Right cardiac atrium (tissue), 5 donors: ENCODE measurements at regions not wholly inside any gene's neighbourhood (a gene's known extent, or its start where the extent isn't known, plus 50 kb on each side); places are given as distances from the start of the nearest gene placed in this dataset.
A peak's percentile ranks its signal among the peaks of the same experiment; 100 is the strongest.

Experiments used
- ATAC-seq, 2 donors: fragments of 200-7000 bp; cut with Tn5 transposase; one replicate each; pipeline versions ENCODE4 v1.8.0 to v1.9.1; 2020; ENCODE audit warnings: moderate library complexity in 2 of 2, mild to moderate bottlenecking in 1 of 2
- DNase-seq, 3 donors: peaks; one replicate each; pipeline ENCODE4 v3.0.0-alpha.2; 2020
- H3K27ac ChIP-seq: one replicate; pipeline ENCODE4 v1.5.1; 2013; ENCODE audit warnings: mild to moderate bottlenecking, low read length, control low read depth, moderate library complexity
- H3K27me3 ChIP-seq: one replicate; pipeline ENCODE4 v1.6.1; 2013; ENCODE audit not compliant: control insufficient read depth, insufficient read depth
- H3K4me1 ChIP-seq: one replicate; pipeline ENCODE4 v1.6.1; 2013; ENCODE audit warnings: low read length; ENCODE audit not compliant: control insufficient read depth, insufficient read depth
- H3K4me3 ChIP-seq: one replicate; pipeline ENCODE4 v1.5.1; 2013; ENCODE audit warnings: low read length, control low read depth
- H3K9me3 ChIP-seq: one replicate; pipeline ENCODE4 v1.6.1; 2013; ENCODE audit warnings: low read length; ENCODE audit not compliant: control insufficient read depth
- WGBS: extraction: QIAGEN DNeasy Blood & Tissue Kit; methylation state at CpG from one replicate; pipeline ENCODE4 v1.1.7; 2013; 5-methylcytosine and 5-hydroxymethylcytosine counted together
- intact Hi-C, 4 donors: fragments of 100-400 bp; cut with DNase I; formaldehyde crosslinking; loops; one replicate each; pipeline versions ENCODE4 v1.11.0 to v1.14.0; 2022 to 2023
- donor health status: healthy with polysubstance abuse.
- donor health status: DM: no; HTN: yes; CAD: no.
- donor health status: DM: no; HTN: no; CAD: no.
- donor health status: DM: no; HTN: yes; CAD: no; lungs with severe emphysema.
- donor health status: DM: yes; HTN: yes; CAD: no.

DNA sequence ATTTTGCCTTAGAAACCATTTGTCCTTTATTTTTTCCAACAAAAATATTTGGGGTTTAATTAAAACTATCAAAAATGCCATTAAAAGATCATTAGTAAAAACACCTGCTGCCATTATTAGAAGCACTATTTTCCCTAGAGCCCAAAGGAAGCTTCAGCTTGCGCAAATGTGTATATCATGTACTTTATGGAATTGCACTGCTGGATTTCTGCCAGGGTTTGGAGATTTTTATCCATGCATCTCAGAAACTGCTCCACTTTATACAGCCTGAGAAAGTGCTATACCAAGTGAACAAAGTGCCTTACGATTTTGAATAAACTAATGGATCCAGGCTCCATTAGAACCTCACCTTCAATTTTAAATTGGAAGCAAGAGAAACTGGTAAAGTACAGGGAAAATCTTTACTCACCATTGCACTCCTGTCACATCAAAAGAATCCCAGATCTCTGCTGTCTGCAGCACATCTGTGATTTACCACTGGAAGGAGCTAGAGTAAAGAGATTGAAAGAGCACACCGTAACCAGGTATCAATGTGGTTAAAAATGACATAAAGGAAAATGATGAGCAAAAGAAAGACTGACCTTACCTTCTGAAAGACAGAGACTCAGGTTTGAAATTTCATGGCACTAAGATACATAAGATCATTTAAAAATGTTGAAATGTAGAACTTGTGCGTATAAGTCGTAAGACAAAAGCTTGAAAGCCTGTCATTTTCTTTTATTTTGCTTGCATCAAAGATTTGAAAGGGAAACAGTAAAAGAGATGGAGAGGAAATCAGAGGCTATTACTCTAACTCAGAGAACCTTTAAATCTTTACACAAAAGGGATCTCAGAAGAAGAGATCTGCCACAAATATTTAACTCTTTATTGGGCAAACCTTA, 678.1 kb upstream of the GOT2 start:
- intact Hi-C loops = no loop called here
- Histone ChIP-seq H3K4me3 (no peak overlapping the region), H3K9me3 (no peaks in the 10 kb centered on the region), H3K4me1 (no peaks in the 10 kb centered on the region), H3K27ac (no peak overlapping the region), H3K27me3 (no peaks in the 10 kb centered on the region)
- WGBS = 56% methylated on average over 5 of the region's 5 CpGs
- ATAC-seq (no peak), DNase-seq (no peak)

DNA sequence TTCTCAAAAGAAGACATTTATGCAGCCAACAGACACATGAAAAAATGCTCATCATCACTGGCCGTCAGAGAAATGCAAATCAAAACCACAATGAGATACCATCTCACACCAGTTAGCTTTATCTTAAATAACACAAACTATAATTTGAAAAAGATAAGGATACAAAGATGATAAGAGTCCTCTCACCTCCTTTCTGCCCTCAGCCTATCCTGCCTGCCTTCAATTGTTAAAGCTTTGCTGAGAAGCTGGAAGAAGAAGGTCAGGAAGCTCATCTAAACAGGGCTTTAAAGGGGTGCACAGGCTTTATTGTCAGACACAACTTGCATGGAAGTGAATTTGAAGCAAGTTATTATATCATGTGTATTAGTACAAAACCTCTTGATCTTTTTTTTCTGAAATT, 676.3 kb upstream of the GOT2 start:
- Histone ChIP-seq H3K9me3 (no peaks in the 10 kb centered on the region), H3K4me3 (no peak overlapping the region), H3K27me3 (no peaks in the 10 kb centered on the region), H3K27ac (no peak overlapping the region), H3K4me1 (no peaks in the 10 kb centered on the region)
- DNase-seq = no peak
- WGBS = 28% methylated on average over 1 of the region's 1 CpG
- intact Hi-C loops = no loop called here
- no peak for ATAC-seq

DNA sequence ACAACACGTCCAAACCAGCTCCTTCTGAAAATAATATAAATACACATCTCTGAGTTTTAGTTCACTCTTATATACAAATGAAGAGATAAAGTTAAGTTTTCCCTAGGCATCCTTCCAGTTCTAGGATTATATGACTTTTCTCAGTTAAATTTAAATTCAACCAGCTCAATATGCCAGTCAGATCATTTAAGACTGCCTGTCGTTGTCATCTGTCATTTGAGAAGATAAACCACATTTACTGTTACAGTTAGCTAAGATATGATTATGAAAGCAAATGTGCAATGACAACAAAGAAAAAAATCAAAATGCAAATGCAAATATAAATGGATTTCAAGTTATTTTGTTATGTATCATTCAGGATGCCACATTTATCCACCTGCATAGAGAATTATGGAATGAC, 671.7 kb upstream of the GOT2 start:
- H3K9me3 ChIP-seq = no peaks in the 10 kb centered on the region
- intact Hi-C loops = no loop called here
- no peak overlapping the region for H3K27ac ChIP-seq
- no peaks in the 10 kb centered on the region for H3K27me3 ChIP-seq
- no peak for ATAC-seq
- H3K4me1 ChIP-seq = no peaks in the 10 kb centered on the region
- DNase-seq = no peak
- 84% methylated on average over 2 of the region's 2 CpGs for WGBS
- no peak overlapping the region for H3K4me3 ChIP-seq

DNA sequence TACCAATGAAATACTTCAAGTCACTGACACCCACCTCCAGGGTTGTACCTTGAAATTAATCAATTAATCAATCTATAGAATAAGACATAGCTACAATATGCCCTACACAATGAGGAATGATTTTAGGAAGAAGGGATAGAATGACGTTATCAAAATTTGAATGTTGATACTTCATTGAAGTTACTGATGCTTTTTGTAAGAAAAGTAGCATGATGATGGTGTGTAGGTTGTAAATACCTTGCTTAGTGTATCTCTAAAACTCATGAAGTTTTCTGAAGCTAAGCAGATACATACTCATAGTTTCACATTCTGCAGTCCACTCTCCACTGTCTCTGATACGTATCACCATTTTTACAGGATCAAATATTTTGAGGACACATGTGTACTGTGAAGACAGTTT, 670.4 kb upstream of the GOT2 start:
- no peak for DNase-seq
- intact Hi-C loops = no loop called here
- 90% methylated on average over 2 of the region's 2 CpGs for WGBS
- Histone ChIP-seq H3K9me3 (no peaks in the 10 kb centered on the region), H3K4me3 (no peak overlapping the region), H3K4me1 (no peaks in the 10 kb centered on the region), H3K27me3 (no peaks in the 10 kb centered on the region), H3K27ac (no peak overlapping the region)
- ATAC-seq = no peak

DNA sequence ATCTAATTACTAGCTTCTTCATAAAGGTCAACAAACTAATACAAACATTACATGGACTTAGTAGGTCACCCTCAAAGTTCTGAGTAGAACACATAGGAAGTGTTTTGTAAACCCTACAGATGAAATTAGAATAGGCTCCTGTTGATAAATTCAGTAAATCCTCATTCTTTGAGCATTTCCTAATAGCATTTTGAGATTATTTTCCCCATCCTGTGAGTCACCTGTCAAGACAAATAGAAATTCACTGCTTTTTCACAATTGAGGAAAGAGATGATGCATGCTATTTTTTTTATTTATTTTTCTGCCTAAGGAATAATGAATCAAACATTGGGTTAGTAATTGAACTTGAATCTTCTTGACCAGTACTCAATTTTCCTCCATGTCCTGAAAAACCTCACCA, 666.7 kb upstream of the GOT2 start:
- intact Hi-C loops = no loop called here
- no peak overlapping the region for H3K4me3 ChIP-seq
- DNase-seq = no peak

DNA sequence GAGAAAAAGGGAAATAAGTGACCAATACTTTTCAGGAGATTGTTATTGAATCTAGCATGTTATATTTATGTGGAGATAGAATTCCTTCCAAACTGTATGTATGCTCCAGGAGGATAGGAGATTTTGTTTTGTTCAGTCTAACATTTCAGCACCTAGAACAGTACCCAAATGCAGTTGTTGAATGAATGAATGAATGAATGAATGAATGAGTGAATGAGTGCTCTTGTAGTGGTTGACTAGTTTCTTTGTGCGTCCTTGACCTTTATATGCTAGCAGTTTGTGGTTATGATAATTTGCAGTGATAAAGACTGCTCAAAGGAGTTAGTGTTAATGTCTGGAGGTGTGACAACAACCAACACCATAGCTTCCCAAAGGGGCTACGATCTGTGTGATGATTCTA, 663.5 kb upstream of the GOT2 start:
- no peak for ATAC-seq
- WGBS = 77% methylated on average over 2 of the region's 2 CpGs
- intact Hi-C loops = no loop called here
- H3K27ac ChIP-seq = no peak overlapping the region
- no peak overlapping the region for H3K4me3 ChIP-seq
- H3K9me3 ChIP-seq = no peaks in the 10 kb centered on the region
- DNase-seq = no peak
- H3K4me1 ChIP-seq = no peaks in the 10 kb centered on the region
- H3K27me3 ChIP-seq = no peaks in the 10 kb centered on the region

More for the DNA sequence above, 666.7 kb upstream of the GOT2 start:
- ATAC-seq = no peak
- H3K4me1 ChIP-seq = no peaks in the 10 kb centered on the region
- no peak overlapping the region for H3K27ac ChIP-seq
- H3K27me3 ChIP-seq = no peaks in the 10 kb centered on the region
- no peaks in the 10 kb centered on the region for H3K9me3 ChIP-seq

DNA sequence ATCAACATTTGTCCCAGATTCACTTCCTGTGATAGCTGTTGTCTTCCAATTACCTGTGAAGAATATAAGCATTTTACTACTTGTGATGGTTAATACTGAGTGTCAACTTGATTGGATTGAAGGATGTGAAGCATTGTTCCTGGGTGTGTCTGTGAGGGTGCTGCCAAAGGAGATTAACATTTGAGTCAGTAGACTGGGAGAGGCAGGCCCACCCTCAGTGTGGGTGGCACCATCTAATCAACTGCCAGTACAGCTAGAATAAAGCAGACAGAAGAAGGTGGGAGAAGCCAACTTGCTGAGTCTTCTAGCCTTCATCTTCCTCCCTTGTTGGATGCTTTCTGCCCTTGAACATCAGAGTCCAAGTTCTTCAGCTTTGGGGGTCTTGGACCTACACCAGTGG, 660.4 kb upstream of the GOT2 start:
- no peak overlapping the region for H3K27ac ChIP-seq
- H3K4me1 ChIP-seq = no peaks in the 10 kb centered on the region
- ATAC-seq (no peak), DNase-seq (no peak)
- intact Hi-C loops = no loop called here
- no peak overlapping the region for H3K4me3 ChIP-seq
- H3K9me3 ChIP-seq = no peaks in the 10 kb centered on the region
- H3K27me3 ChIP-seq = no peaks in the 10 kb centered on the region

DNA sequence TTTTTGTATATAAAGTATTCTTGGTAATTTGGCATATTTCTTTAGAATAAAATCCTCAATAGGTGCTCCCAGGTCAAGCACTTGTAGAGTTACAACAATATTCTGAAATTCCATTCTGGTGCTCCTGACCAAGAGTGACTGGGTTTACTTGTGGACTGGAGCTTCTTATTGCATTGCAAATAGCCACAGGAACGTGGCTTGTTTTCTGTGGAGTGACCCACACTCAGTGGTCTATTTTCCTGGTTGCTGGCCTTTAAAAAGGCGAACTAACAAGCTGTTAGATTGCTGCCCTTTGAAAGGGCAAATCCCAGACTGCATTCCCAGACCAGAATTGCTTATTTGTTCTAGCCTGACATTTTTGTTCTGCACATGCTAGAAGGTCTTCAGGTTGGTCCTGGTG, 658.8 kb upstream of the GOT2 start:
- no peaks in the 10 kb centered on the region for H3K4me1 ChIP-seq
- DNase-seq = no peak
- no peak for ATAC-seq
- 69% methylated on average over 2 of the region's 2 CpGs for WGBS
- intact Hi-C loops = no loop called here
- no peak overlapping the region for H3K4me3 ChIP-seq
- H3K27ac ChIP-seq = no peak overlapping the region
- H3K9me3 ChIP-seq = no peaks in the 10 kb centered on the region
- no peaks in the 10 kb centered on the region for H3K27me3 ChIP-seq

DNA sequence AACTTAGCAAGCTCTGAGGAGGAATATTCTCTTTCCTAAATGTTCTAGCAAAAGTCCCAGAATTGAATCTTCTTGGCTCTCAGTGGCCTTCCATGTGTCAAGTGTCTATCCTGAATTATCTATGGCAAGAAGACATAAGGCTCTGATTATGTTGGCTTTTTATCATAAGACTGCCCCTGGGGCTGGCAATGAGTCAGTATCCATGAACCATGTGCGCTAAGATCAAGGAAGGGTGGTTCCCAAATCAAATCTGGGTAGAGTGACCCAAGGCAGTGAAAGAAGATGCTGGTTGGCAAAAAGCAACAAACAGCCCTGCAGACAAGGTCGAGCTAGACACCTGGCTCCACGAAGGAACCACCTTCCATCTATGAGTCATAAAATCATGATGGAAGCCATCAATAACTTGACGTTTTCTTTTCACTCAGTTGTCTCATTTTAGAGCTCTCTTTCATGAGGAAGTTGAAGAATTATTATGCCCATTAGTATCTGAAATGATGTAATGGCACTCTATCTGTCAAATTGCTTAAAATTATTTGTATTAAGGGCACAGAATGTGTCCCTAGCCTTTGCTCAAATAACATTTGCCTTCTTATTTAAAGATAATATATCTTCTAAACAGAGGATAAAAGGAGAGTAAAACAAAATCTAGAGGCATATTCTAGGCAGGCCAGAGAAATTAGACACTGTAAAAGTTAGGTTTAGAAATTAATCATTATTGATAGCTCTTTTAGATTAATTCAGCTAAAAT, 657.7 kb upstream of the GOT2 start:
- H3K4me1 ChIP-seq = no peaks in the 10 kb centered on the region
- ATAC-seq (no peak), DNase-seq (no peak)
- WGBS = 72% methylated on average over 4 of the region's 4 CpGs
- H3K27ac ChIP-seq = no peak overlapping the region
- no peaks in the 10 kb centered on the region for H3K9me3 ChIP-seq
- intact Hi-C loops = no loop called here
- H3K27me3 ChIP-seq = no peaks in the 10 kb centered on the region
- no peak overlapping the region for H3K4me3 ChIP-seq

DNA sequence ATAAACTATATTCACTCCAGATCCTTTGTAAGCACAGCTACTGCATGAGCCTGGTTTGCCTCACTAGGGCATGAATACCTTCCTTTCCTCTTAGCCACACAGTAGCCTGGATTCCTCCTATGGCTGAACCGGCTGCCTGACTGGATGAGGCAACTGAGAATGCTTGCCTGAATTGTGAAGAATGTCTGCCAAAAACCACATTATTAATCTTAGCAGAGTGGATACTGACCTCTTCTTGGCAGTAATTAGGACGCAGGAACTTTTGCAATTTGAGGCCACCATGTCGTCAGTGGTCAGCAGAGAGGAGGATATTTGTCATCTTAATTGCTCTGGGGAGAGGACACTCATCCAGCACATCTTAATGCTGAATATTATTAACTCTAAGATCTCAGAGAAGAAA, 651.8 kb upstream of the GOT2 start:
- no peaks in the 10 kb centered on the region for H3K9me3 ChIP-seq
- no peaks in the 10 kb centered on the region for H3K4me1 ChIP-seq
- intact Hi-C loops = no loop called here
- 35% methylated on average over 3 of the region's 3 CpGs for WGBS
- no peak overlapping the region for H3K27ac ChIP-seq
- H3K27me3 ChIP-seq = no peaks in the 10 kb centered on the region
- no peak overlapping the region for H3K4me3 ChIP-seq
- DNase-seq (peak; percentile 28 to 34 (median 29)), ATAC-seq (peak; percentile 75 to 81)

DNA sequence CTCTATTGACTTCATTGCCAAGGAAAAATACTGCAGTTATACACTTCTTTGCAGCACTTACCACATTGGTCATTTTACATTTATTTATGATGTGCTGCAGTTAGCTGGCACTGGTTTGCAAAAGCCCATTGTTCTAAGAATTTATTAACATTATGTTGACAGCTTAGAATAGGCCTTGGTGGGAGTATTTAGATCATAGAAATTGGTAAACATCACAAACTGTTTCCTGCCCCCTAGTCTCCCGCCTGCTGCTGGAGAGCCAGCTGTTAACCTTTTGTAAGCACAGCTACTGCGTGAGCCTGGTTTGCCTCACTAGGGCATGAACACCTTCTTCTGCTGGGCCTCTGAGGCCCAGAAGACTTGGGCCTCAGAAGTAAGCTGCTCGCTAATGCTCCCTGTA, 651.4 kb upstream of the GOT2 start:
- intact Hi-C loops = no loop called here
- DNase-seq (no peak), ATAC-seq (no peak)
- H3K4me3 ChIP-seq = no peak overlapping the region
- H3K27ac ChIP-seq = no peak overlapping the region
- no peaks in the 10 kb centered on the region for H3K4me1 ChIP-seq
- 71% methylated on average over 3 of the region's 3 CpGs for WGBS
- no peaks in the 10 kb centered on the region for H3K9me3 ChIP-seq
- H3K27me3 ChIP-seq = no peaks in the 10 kb centered on the region
